WTC11 (cell line): ENCODE measurements at regions not wholly inside any gene's neighbourhood (a gene's known extent, or its start where the extent isn't known, plus 50 kb on each side); places are given as distances from the start of the nearest gene placed in this dataset.

Source experiments
- ATF2 ChIP-seq: sonication (generic); formaldehyde crosslinking; IDR thresholded peaks from 2 replicates; pipeline ENCODE4 v1.8.1; 2022; ENCODE audit warnings: low read depth, missing genetic modification reagents, borderline replicate concordance
- CREB1 ChIP-seq: sonication (generic); formaldehyde crosslinking; IDR thresholded peaks from 2 replicates; pipeline ENCODE4 v1.8.0; 2023; ENCODE audit warnings: mild to moderate bottlenecking, missing genetic modification reagents
- CREM ChIP-seq: sonication (generic); formaldehyde crosslinking; IDR thresholded peaks from 2 replicates; pipeline ENCODE4 v1.8.1; 2022; ENCODE audit warnings: mild to moderate bottlenecking, missing genetic modification reagents, moderate library complexity
- E2F1 ChIP-seq: sonication (generic); formaldehyde crosslinking; IDR thresholded peaks from 2 replicates; pipeline ENCODE4 v1.8.0; 2022; ENCODE audit warnings: mild to moderate bottlenecking, missing genetic modification reagents
- EMX1 ChIP-seq: fragments of 250-450 bp; sonication (Bioruptor Pico); IDR thresholded peaks from 2 replicates; pipeline ENCODE4 v1.8.0; 2021; ENCODE audit warnings: mild to moderate bottlenecking
- ESRRA ChIP-seq: sonication (generic); formaldehyde crosslinking; IDR thresholded peaks from 2 replicates; pipeline ENCODE4 v1.8.1; 2022; ENCODE audit warnings: mild to moderate bottlenecking, missing genetic modification reagents, borderline replicate concordance
- GABPB1 ChIP-seq: sonication (generic); formaldehyde crosslinking; IDR thresholded peaks from 2 replicates; pipeline ENCODE4 v1.8.1; 2023; ENCODE audit warnings: mild to moderate bottlenecking, missing genetic modification reagents
- NR1H2 ChIP-seq: sonication (generic); formaldehyde crosslinking; IDR thresholded peaks from 2 replicates; pipeline ENCODE4 v1.9.0; 2021; ENCODE audit warnings: mild to moderate bottlenecking, moderate library complexity, missing genetic modification reagents
- USF2 ChIP-seq: sonication (generic); formaldehyde crosslinking; IDR thresholded peaks from 2 replicates; pipeline ENCODE4 v1.8.1; 2023; ENCODE audit warnings: mild to moderate bottlenecking, missing genetic modification reagents, moderate library complexity
- ZNF425 ChIP-seq: fragments of 250-450 bp; sonication (Bioruptor Pico); conservative IDR thresholded peaks from 2 replicates; pipeline ENCODE4 v1.9.0; 2021; ENCODE audit warnings: mild to moderate bottlenecking
- TF ChIP-seq, protein P1 (sequence below): fragments of 200-600 bp; IDR thresholded peaks from 2 replicates; pipeline ENCODE4 v1.8.0; 2022; ENCODE audit warnings: antibody characterized with exemption
- TF ChIP-seq, protein P2 (sequence below): sonication (generic); formaldehyde crosslinking; IDR thresholded peaks from 2 replicates; pipeline ENCODE4 v1.8.1; 2023; ENCODE audit warnings: mild to moderate bottlenecking, moderate library complexity, missing genetic modification reagents

DNA sequence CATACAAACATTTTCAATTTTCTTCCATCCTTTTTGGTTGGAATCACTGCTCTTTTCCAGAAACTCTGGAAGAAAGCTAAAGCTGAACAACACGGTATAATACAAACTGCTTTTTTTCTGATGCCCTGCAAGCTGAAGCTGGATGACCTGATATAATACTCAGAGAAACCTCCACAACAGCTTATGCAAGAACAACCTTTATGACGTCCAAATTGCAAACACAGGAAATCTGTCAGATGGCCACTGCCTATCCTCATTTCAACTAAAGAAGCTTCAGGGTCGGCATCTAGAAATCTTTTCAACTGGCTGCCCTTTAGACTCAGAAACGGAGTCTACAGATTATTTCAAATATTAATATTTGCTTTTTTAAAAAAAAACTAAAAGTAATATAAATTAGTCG is 106.5 kb upstream of the PRDM9 start:
- TF ChIP-seq EMX1 (CRISPR knock-in tag) = no peak
- no peak for TF ChIP-seq ATF2 (CRISPR knock-in tag)
- no peak for TF ChIP-seq GABPB1
- TF ChIP-seq, protein P1, sequence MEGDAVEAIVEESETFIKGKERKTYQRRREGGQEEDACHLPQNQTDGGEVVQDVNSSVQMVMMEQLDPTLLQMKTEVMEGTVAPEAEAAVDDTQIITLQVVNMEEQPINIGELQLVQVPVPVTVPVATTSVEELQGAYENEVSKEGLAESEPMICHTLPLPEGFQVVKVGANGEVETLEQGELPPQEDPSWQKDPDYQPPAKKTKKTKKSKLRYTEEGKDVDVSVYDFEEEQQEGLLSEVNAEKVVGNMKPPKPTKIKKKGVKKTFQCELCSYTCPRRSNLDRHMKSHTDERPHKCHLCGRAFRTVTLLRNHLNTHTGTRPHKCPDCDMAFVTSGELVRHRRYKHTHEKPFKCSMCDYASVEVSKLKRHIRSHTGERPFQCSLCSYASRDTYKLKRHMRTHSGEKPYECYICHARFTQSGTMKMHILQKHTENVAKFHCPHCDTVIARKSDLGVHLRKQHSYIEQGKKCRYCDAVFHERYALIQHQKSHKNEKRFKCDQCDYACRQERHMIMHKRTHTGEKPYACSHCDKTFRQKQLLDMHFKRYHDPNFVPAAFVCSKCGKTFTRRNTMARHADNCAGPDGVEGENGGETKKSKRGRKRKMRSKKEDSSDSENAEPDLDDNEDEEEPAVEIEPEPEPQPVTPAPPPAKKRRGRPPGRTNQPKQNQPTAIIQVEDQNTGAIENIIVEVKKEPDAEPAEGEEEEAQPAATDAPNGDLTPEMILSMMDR = no peak
- no peak for TF ChIP-seq NR1H2
- TF ChIP-seq ZNF425 (CRISPR knock-in tag) = no peak
- no peak for TF ChIP-seq CREM (CRISPR knock-in tag)
- TF ChIP-seq USF2 = no peak
- no peak for TF ChIP-seq E2F1 (CRISPR knock-in tag)
- TF ChIP-seq ESRRA (CRISPR knock-in tag) = no peak
- TF ChIP-seq, protein P2, sequence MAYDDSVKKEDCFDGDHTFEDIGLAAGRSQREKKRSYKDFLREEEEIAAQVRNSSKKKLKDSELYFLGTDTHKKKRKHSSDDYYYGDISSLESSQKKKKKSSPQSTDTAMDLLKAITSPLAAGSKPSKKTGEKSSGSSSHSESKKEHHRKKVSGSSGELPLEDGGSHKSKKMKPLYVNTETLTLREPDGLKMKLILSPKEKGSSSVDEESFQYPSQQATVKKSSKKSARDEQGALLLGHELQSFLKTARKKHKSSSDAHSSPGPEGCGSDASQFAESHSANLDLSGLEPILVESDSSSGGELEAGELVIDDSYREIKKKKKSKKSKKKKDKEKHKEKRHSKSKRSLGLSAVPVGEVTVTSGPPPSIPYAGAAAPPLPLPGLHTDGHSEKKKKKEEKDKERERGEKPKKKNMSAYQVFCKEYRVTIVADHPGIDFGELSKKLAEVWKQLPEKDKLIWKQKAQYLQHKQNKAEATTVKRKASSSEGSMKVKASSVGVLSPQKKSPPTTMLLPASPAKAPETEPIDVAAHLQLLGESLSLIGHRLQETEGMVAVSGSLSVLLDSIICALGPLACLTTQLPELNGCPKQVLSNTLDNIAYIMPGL (CRISPR knock-in tag) = no peak
- no peak for TF ChIP-seq CREB1
